ENCODE measurements at regions not wholly inside any gene's neighbourhood (a gene's known extent, or its start where the extent isn't known, plus 50 kb on each side); places are given as distances from the start of the nearest gene placed in this dataset.
A peak's percentile ranks its signal among the peaks of the same experiment; 100 is the strongest.
"Not testable (repeated sequence)": the region's sequence is repeated elsewhere in the genome, so short reads cannot be mapped to it uniquely, and the experiment has no call there.

- no peak for DNase-seq
Observed at GRCh38 chr2:180596453-180596852, 384.0 kb upstream of the UBE2E3 start.

GRCh38 chr2:180591947-180592346 is 388.5 kb upstream of the UBE2E3 start:
- DNase-seq: no peak

GRCh38 chr2:180591093-180591781 is 389.2 kb upstream of the UBE2E3 start:
- not testable (repeated sequence) for DNase-seq

- DNase-seq: no peak
Observed at GRCh38 chr2:180583441-180584140, 396.8 kb upstream of the UBE2E3 start.

- no peak for DNase-seq
Observed at GRCh38 chr2:180579388-180579787, 401.0 kb upstream of the UBE2E3 start.

GRCh38 chr2:180578441-180578840 is 402.0 kb upstream of the UBE2E3 start:
- no peak for DNase-seq

- DNase-seq: no peak
Observed at GRCh38 chr2:180577567-180577966, 402.8 kb upstream of the UBE2E3 start.

- no peak for DNase-seq
Observed at GRCh38 chr2:180573951-180574350, 406.5 kb upstream of the UBE2E3 start.

GRCh38 chr2:180572346-180572745 is 408.1 kb upstream of the UBE2E3 start:
- no peak for DNase-seq

GRCh38 chr2:180571559-180571958 is 408.8 kb upstream of the UBE2E3 start:
- DNase-seq: no peak

GRCh38 chr2:180570864-180571263 is 409.5 kb upstream of the UBE2E3 start:
- no peak for DNase-seq

- DNase-seq: no peak
Observed at GRCh38 chr2:180564051-180564450, 416.4 kb upstream of the UBE2E3 start.

- no peak for DNase-seq
Observed at GRCh38 chr2:180562378-180562777, 418.0 kb upstream of the UBE2E3 start.

GRCh38 chr2:180559771-180560170 is 420.6 kb upstream of the UBE2E3 start:
- peak; percentile 29 for DNase-seq

- DNase-seq: no peak
Observed at GRCh38 chr2:180559038-180559437, 421.4 kb upstream of the UBE2E3 start.

- no peak for DNase-seq
Observed at GRCh38 chr2:180555391-180555965, 424.9 kb upstream of the UBE2E3 start.

GRCh38 chr2:180554330-180554729 is 426.1 kb upstream of the UBE2E3 start:
- no peak for DNase-seq

GRCh38 chr2:180553094-180553715 is 427.2 kb upstream of the UBE2E3 start:
- no peak for DNase-seq

GRCh38 chr2:180542511-180542910 is 437.9 kb upstream of the UBE2E3 start:
- DNase-seq: no peak

- no peak for DNase-seq
Observed at GRCh38 chr2:180540761-180541160, 439.6 kb upstream of the UBE2E3 start.

- no peak for DNase-seq
Observed at GRCh38 chr2:180539541-180539940, 440.9 kb upstream of the UBE2E3 start.

GRCh38 chr2:180535289-180535688 is 445.1 kb upstream of the UBE2E3 start:
- no peak for DNase-seq

GRCh38 chr2:180531787-180532186 is 448.6 kb upstream of the UBE2E3 start:
- DNase-seq: not testable (repeated sequence)

GRCh38 chr2:180524499-180524898 is 455.9 kb upstream of the UBE2E3 start:
- DNase-seq: no peak

Measured in dermis blood vessel endothelial cell (primary cell).